ENCODE measurements at regions not wholly inside any gene's neighbourhood (a gene's known extent, or its start where the extent isn't known, plus 50 kb on each side); places are given as distances from the start of the nearest gene placed in this dataset.

DNA sequence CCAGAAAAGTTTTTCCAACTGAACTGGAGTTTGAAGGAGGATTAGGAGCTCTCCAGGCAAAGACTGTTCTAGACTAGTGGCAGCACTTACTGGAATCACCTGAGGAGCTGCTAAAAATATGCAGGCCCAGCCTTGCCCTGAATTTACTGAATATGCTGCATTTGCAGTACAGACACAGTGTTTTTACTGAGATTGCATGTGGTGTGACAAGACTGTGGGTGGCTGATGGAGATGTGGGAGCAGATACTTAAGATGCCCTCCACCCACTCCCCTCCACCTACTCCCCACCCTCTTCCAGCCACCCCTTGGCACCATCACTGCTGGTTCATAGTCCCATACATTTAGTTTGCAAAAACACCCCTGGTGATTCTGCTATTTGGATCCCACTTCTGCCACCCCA is 64.1 kb upstream of the HRH2 start:
- Histone ChIP-seq H3K36me3 (ENCODE audit: control insufficient read depth in 1 of 2, insufficient read depth in 2 of 2, low read length in 2 of 2) (no peaks in the 10 kb centered on the region), H3K27ac (ENCODE audit: low read depth, low read length) (no peak overlapping the region), H3K27me3 (ENCODE audit: insufficient read depth, low read length) (no peaks in the 10 kb centered on the region), H3K9ac (ENCODE audit: low read length) (no peak overlapping the region), H2AFZ (ENCODE audit: low read depth, low read length, poor library complexity, severe bottlenecking) (no peak overlapping the region), H3K9me3 (ENCODE audit: control insufficient read depth in 1 of 2, insufficient read depth in 1 of 2, low read depth in 1 of 2, low read length in 2 of 2) (no peaks in the 10 kb centered on the region), H3K4me2 (ENCODE audit: low read length) (no peak overlapping the region), H3K9me2 (ENCODE audit: insufficient read depth) (no peaks in the 10 kb centered on the region), H3K4me1 (ENCODE audit: control insufficient read depth in 1 of 2, insufficient read depth in 2 of 2, low read length in 2 of 2) (peaks cover 0 to 7% of the 10 kb centered on the region in 2 experiments; a peak in 1 of 4 replicates), H4K20me1 (ENCODE audit: insufficient read depth) (no peaks in the 10 kb centered on the region), H3K79me2 (ENCODE audit: insufficient read depth, low read length) (no peaks in the 10 kb centered on the region), H3K4me3 (replicated peaks in 1 of 2; ENCODE audit: low read depth in 1 of 2, low read length in 2 of 2) (no peak overlapping the region)
- TF ChIP-seq SIN3A (IDR thresholded peaks at IDR 0.05; ENCODE audit: low read depth) (no peak), ZFX (IDR thresholded peaks at IDR 0.05) (no peak), YY1 (IDR thresholded peaks at IDR 0.05; ENCODE audit: extremely low read depth, insufficient replicate concordance, low read depth, low read length) (no peak), REST (IDR thresholded peaks at IDR 0.05; ENCODE audit: low read depth) (no peak), ATF3 (IDR thresholded peaks at IDR 0.05) (no peak), JUND (IDR thresholded peaks at IDR 0.05) (no peak), ZNF274 (IDR thresholded peaks at IDR 0.05; ENCODE audit: low read depth, low read length) (no peak), ELF1 (IDR thresholded peaks at IDR 0.05; ENCODE audit: borderline replicate concordance, low read depth) (no peak), CEBPB (IDR thresholded peaks at IDR 0.05; ENCODE audit: low read depth) (no peak), CTCF (IDR thresholded peaks at IDR 0.05 in 2 of 3, conservative IDR thresholded peaks at IDR 0.05 in 1 of 3; ENCODE audit: borderline replicate concordance in 1 of 3, insufficient read depth in 1 of 3, low read depth in 2 of 3, low read length in 2 of 3) (no peak), ZBTB33 (IDR thresholded peaks at IDR 0.05; ENCODE audit: extremely low read depth, insufficient replicate concordance, low read length) (no peak), EZH2 (IDR thresholded peaks at IDR 0.05) (no peak), POLR2AphosphoS5 (IDR thresholded peaks at IDR 0.05; ENCODE audit: low read depth, low read length) (no peak)
- TF ChIP-seq, protein P1, sequence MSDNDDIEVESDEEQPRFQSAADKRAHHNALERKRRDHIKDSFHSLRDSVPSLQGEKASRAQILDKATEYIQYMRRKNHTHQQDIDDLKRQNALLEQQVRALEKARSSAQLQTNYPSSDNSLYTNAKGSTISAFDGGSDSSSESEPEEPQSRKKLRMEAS (IDR thresholded peaks at IDR 0.05): no peak
- ChIA-PET RAD21 (ENCODE audit: low non-redundant PET in 1 of 2, low total read pairs in 2 of 2, uncharacterized antibody in 2 of 2, unreplicated experiment in 2 of 2) (no interaction called here), CTCF (no interaction called here), POLR2A (no interaction called here)
- BruUV-seq (replicated peaks): no TSS peak
- ATAC-seq (no peak), DNase-seq (ENCODE audit: low read depth, low spot score) (no peak)
- intact Hi-C loops (cut with micrococcal nuclease): no loop called here

Data from HCT116 (cell line).